ENCODE measurements at regions not wholly inside any gene's neighbourhood (a gene's known extent, or its start where the extent isn't known, plus 50 kb on each side); places are given as distances from the start of the nearest gene placed in this dataset.
"Not testable (repeated sequence)": the region's sequence is repeated elsewhere in the genome, so short reads cannot be mapped to it uniquely, and the experiment has no call there.

DNA sequence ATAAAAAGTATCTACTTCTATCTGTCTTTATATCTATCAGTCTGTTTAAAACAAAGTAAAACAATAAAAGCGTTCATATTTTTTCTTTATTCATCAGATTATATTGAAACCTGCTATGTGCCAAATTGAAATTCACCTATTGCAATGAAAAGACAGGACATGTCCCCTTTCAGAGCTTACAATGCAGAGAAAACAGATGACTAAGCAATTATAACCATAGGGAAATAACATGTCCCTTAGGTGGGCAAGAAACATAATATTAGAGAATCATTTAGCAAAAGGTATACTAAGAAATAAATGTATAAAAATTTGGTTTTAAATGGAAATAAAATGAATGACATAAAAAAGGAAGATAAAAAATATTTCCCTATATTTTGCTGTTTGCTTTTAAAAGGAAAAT lies 1421.3 kb downstream of the FSCB start:
- no peaks in the 10 kb centered on the region for H3K36me3 ChIP-seq (ENCODE audit: control insufficient read depth, insufficient read depth, low read length)
- TF ChIP-seq, protein P1, sequence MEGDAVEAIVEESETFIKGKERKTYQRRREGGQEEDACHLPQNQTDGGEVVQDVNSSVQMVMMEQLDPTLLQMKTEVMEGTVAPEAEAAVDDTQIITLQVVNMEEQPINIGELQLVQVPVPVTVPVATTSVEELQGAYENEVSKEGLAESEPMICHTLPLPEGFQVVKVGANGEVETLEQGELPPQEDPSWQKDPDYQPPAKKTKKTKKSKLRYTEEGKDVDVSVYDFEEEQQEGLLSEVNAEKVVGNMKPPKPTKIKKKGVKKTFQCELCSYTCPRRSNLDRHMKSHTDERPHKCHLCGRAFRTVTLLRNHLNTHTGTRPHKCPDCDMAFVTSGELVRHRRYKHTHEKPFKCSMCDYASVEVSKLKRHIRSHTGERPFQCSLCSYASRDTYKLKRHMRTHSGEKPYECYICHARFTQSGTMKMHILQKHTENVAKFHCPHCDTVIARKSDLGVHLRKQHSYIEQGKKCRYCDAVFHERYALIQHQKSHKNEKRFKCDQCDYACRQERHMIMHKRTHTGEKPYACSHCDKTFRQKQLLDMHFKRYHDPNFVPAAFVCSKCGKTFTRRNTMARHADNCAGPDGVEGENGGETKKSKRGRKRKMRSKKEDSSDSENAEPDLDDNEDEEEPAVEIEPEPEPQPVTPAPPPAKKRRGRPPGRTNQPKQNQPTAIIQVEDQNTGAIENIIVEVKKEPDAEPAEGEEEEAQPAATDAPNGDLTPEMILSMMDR (IDR thresholded peaks at IDR 0.05; ENCODE audit: insufficient read depth, low read length, poor library complexity, severe bottlenecking), result no peak
- no peaks in the 10 kb centered on the region for H3K27me3 ChIP-seq (replicated peaks; ENCODE audit: control insufficient read depth, insufficient read depth, low read length)
- no peak overlapping the region for H3K4me3 ChIP-seq (replicated peaks; ENCODE audit: low read depth, low read length)
- DNase-seq (ENCODE audit: extremely low read depth, insufficient read length), result no peak

GRCh38 chr14:43067372-43067771 lies 1439.7 kb downstream of the FSCB start:
- H3K36me3 ChIP-seq (ENCODE audit: control insufficient read depth, insufficient read depth, low read length); H3K27me3 ChIP-seq (replicated peaks; ENCODE audit: control insufficient read depth, insufficient read depth, low read length); DNase-seq (ENCODE audit: extremely low read depth, insufficient read length); H3K4me3 ChIP-seq (replicated peaks; ENCODE audit: low read depth, low read length): not testable (repeated sequence)

- no peak overlapping the region for H3K4me3 ChIP-seq (replicated peaks; ENCODE audit: low read depth, low read length)
- H3K36me3 ChIP-seq (ENCODE audit: control insufficient read depth, insufficient read depth, low read length), result no peaks in the 10 kb centered on the region
- DNase-seq (ENCODE audit: extremely low read depth, insufficient read length), result no peak
- TF ChIP-seq, protein P1 (IDR thresholded peaks at IDR 0.05; ENCODE audit: insufficient read depth, low read length, poor library complexity, severe bottlenecking), result no peak
- H3K27me3 ChIP-seq (replicated peaks; ENCODE audit: control insufficient read depth, insufficient read depth, low read length), result no peaks in the 10 kb centered on the region
Measured at GRCh38 chr14:43056106-43056505, 1449.4 kb downstream of the LRFN5 start.

- no peaks in the 10 kb centered on the region for H3K36me3 ChIP-seq (ENCODE audit: control insufficient read depth, insufficient read depth, low read length)
- TF ChIP-seq, protein P1 (IDR thresholded peaks at IDR 0.05; ENCODE audit: insufficient read depth, low read length, poor library complexity, severe bottlenecking), result no peak
- DNase-seq (ENCODE audit: extremely low read depth, insufficient read length), result no peak
- H3K4me3 ChIP-seq (replicated peaks; ENCODE audit: low read depth, low read length), result no peak overlapping the region
- no peaks in the 10 kb centered on the region for H3K27me3 ChIP-seq (replicated peaks; ENCODE audit: control insufficient read depth, insufficient read depth, low read length)
Measured at GRCh38 chr14:43052897-43053296, 1446.2 kb downstream of the LRFN5 start.

GRCh38 chr14:43043850-43044249 lies 1437.2 kb downstream of the LRFN5 start:
- Histone ChIP-seq H3K4me3 (replicated peaks; ENCODE audit: low read depth, low read length) (no peak overlapping the region), H3K36me3 (ENCODE audit: control insufficient read depth, insufficient read depth, low read length) (no peaks in the 10 kb centered on the region), H3K27me3 (replicated peaks; ENCODE audit: control insufficient read depth, insufficient read depth, low read length) (no peaks in the 10 kb centered on the region)
- TF ChIP-seq, protein P1 (IDR thresholded peaks at IDR 0.05; ENCODE audit: insufficient read depth, low read length, poor library complexity, severe bottlenecking), result no peak
- no peak for DNase-seq (ENCODE audit: extremely low read depth, insufficient read length)

DNA sequence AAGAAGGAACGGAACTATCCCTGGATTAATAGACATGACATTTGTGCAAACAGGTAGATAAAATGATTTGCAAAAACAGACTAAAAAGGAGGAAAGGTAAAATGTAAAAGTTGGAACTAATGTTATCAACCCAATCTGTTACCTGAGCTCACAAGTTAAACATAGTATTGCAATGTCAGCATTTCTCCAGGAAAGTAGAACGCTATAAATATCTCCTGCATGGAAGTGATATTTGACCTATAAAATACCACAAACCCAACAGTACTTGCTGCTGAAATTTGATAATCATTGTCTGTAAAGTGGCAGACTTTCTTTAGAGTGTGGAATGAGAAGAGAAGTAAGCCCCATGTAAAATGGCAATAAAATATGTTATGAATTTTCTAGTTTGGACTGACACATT lies 1435.7 kb downstream of the LRFN5 start:
- DNase-seq (ENCODE audit: extremely low read depth, insufficient read length), result no peak
- Histone ChIP-seq H3K4me3 (replicated peaks; ENCODE audit: low read depth, low read length) (no peak overlapping the region), H3K27me3 (replicated peaks; ENCODE audit: control insufficient read depth, insufficient read depth, low read length) (no peaks in the 10 kb centered on the region), H3K36me3 (ENCODE audit: control insufficient read depth, insufficient read depth, low read length) (no peaks in the 10 kb centered on the region)
- TF ChIP-seq, protein P1 (IDR thresholded peaks at IDR 0.05; ENCODE audit: insufficient read depth, low read length, poor library complexity, severe bottlenecking), result no peak

All from GM06990 (cell line).